Panc1 (cell line): ENCODE measurements at regions not wholly inside any gene's neighbourhood (a gene's known extent, or its start where the extent isn't known, plus 50 kb on each side); places are given as distances from the start of the nearest gene placed in this dataset.

Experiments
- ATAC-seq: fragments of 200-7000 bp; cut with Tn5 transposase; 2 replicates; pipeline ENCODE4 v1.9.1; 2020; ENCODE audit warnings: mild to moderate bottlenecking, moderate library complexity
- BruUV-seq: library from RNA; stranded (reverse); fragments of 400-500 nt; replicated peaks from 2 replicates; lab custom pipeline; 2021; lab: Mats Ljungman, UMichigan
- CTCF ChIA-PET: fragments of 300-600 bp; sonication (Branson Sonifier 250); formaldehyde crosslinking; loops from one replicate; lab custom pipeline; 2022; ENCODE audit warnings: antibody characterized with exemption; lab: Charles Lee
- POLR2A ChIA-PET: fragments of 300-600 bp; sonication (Branson Sonifier 250); formaldehyde crosslinking; loops from one replicate; lab custom pipeline; 2022; ENCODE audit warnings: antibody characterized with exemption; lab: Charles Lee
- DNase-seq: peaks from one replicate; pipeline ENCODE4 v3.0.0-alpha.2; 2010; ENCODE audit warnings: low read depth, low spot score
- H3K27ac ChIP-seq: 2 replicates; pipeline ENCODE4 v1.5.1; 2011; ENCODE audit warnings: mild to moderate bottlenecking, low read length, inconsistent platforms
- H3K27me3 ChIP-seq: fragments of 200-500 bp; sonication (Bioruptor generic); 2 replicates; pipeline ENCODE4 v1.6.0; 2014; ENCODE audit warnings: low read length, inconsistent platforms; ENCODE audit not compliant: control insufficient read depth, insufficient read depth
- H3K36me3 ChIP-seq: fragments of 200-500 bp; sonication (Bioruptor generic); 2 replicates; pipeline ENCODE4 v1.5.1; 2014; ENCODE audit warnings: inconsistent platforms, mild to moderate bottlenecking, low read length, moderate library complexity; ENCODE audit not compliant: control insufficient read depth, insufficient read depth
- H3K4me1 ChIP-seq: 2 replicates; pipeline ENCODE4 v1.5.1; 2011; ENCODE audit warnings: inconsistent platforms, mild to moderate bottlenecking, low read length, moderate library complexity; ENCODE audit not compliant: control insufficient read depth, insufficient read depth
- H3K4me3 ChIP-seq, 2 experiments: 2 replicates each; pipeline ENCODE4 v1.5.1; 2011 to 2012; ENCODE audit warnings: low read depth in 2 of 2, low read length in 2 of 2, mild to moderate bottlenecking in 2 of 2, inconsistent platforms in 1 of 2, moderate library complexity in 1 of 2
- H3K9me3 ChIP-seq: fragments of 200-500 bp; sonication (Bioruptor generic); 2 replicates; pipeline ENCODE4 v1.5.1; 2014; ENCODE audit warnings: low read depth, mild to moderate bottlenecking, inconsistent platforms, low read length, moderate library complexity; ENCODE audit not compliant: control insufficient read depth, insufficient read depth
- CTCF ChIP-seq: fragments of 450-650 bp; IDR thresholded peaks from 2 replicates; pipeline ENCODE4 v1.5.1; 2017; ENCODE audit warnings: mild to moderate bottlenecking
- POLR2AphosphoS5 ChIP-seq: IDR thresholded peaks from 2 replicates; pipeline ENCODE4 v1.6.1; 2012; ENCODE audit warnings: mild to moderate bottlenecking, low read depth, low read length, moderate library complexity
- REST ChIP-seq, 2 experiments: IDR thresholded peaks; 2 replicates each; pipeline ENCODE4 v1.6.1; 2011 to 2012; ENCODE audit warnings: low read depth in 2 of 2, control low read depth in 1 of 2, low read length in 1 of 2, mild to moderate bottlenecking in 1 of 2, moderate library complexity in 1 of 2; ENCODE audit not compliant: insufficient read depth in 1 of 2
- SIN3A ChIP-seq: IDR thresholded peaks from 2 replicates; pipeline ENCODE4 v1.6.1; 2012; ENCODE audit warnings: low read depth, mild to moderate bottlenecking, low read length, moderate library complexity, borderline replicate concordance; ENCODE audit not compliant: insufficient read depth
- TCF7L2 ChIP-seq: IDR thresholded peaks from 2 replicates; pipeline ENCODE4 v1.6.1; 2011; ENCODE audit warnings: mild to moderate bottlenecking, low read depth, low read length, inconsistent platforms
- in situ Hi-C: cut with HindIII; loops from 2 replicates; pipeline ENCODE4 v1.10.0; 2016; ENCODE audit warnings: low sequenced_read_pairs, low pct_unique_long_range_greater_than_20kb
- intact Hi-C: fragments of 100-400 bp; cut with micrococcal nuclease; formaldehyde crosslinking; loops from one replicate; pipeline ENCODE4 v1.10.0; 2022; ENCODE audit not compliant: unreplicated experiment

GRCh38 chr14:58724206-58724605, 86.4 kb downstream of the DACT1 start:
- ChIA-PET POLR2A (no interaction called here), CTCF (no interaction called here)
- H3K36me3 ChIP-seq, result no peaks in the 10 kb centered on the region
- H3K27me3 ChIP-seq, result no peaks in the 10 kb centered on the region
- no peak for ATAC-seq
- no peak overlapping the region for H3K4me3 ChIP-seq
- in situ Hi-C loops, result no loop called here
- no peaks in the 10 kb centered on the region for H3K9me3 ChIP-seq
- no peak for DNase-seq
- no peak for TF ChIP-seq CTCF
- no peak for TF ChIP-seq TCF7L2
- TF ChIP-seq POLR2AphosphoS5, result no peak
- TF ChIP-seq SIN3A, result no peak
- TF ChIP-seq REST (IDR thresholded peaks at IDR 0.05; ENCODE audit: insufficient read depth in 1 of 2, low read depth in 2 of 2, low read length in 1 of 2), result no peak
- no peaks in the 10 kb centered on the region for H3K4me1 ChIP-seq
- no TSS peak for BruUV-seq
- H3K27ac ChIP-seq, result no peak overlapping the region
- intact Hi-C loops, result no loop called here

- in situ Hi-C loops, result no loop called here
- no peak for ATAC-seq
- Histone ChIP-seq H3K27ac (no peak overlapping the region), H3K27me3 (no peaks in the 10 kb centered on the region), H3K9me3 (no peaks in the 10 kb centered on the region), H3K4me3 (no peak overlapping the region), H3K36me3 (no peaks in the 10 kb centered on the region), H3K4me1 (no peaks in the 10 kb centered on the region)
- TF ChIP-seq POLR2AphosphoS5, result no peak
- no peak for TF ChIP-seq TCF7L2
- no peak for TF ChIP-seq REST (IDR thresholded peaks at IDR 0.05; ENCODE audit: insufficient read depth in 1 of 2, low read depth in 2 of 2, low read length in 1 of 2)
- TF ChIP-seq CTCF, result no peak
- ChIA-PET CTCF (no interaction called here), POLR2A (no interaction called here)
- BruUV-seq, result no TSS peak
- no peak for DNase-seq
- intact Hi-C loops, result no loop called here
Measured at GRCh38 chr14:58724702-58725101, 86.9 kb downstream of the DACT1 start.
